ENCODE measurements at regions not wholly inside any gene's neighbourhood (a gene's known extent, or its start where the extent isn't known, plus 50 kb on each side); places are given as distances from the start of the nearest gene placed in this dataset.

- TF ChIP-seq CTCF (IDR thresholded peaks at IDR 0.05) = no peak
- TF ChIP-seq ZFX (IDR thresholded peaks at IDR 0.05; ENCODE audit: borderline replicate concordance) = no peak
Observed at GRCh38 chr21:21929226-21929625, 931.0 kb downstream of the NCAM2 start.

All from 22Rv1 (cell line).